Right lobe of liver (tissue), 6 donors: ENCODE measurements at regions not wholly inside any gene's neighbourhood (a gene's known extent, or its start where the extent isn't known, plus 50 kb on each side); places are given as distances from the start of the nearest gene placed in this dataset.

Experiments
- ATAC-seq, 4 donors: fragments of 200-7000 bp; cut with Tn5 transposase; one replicate each; pipeline ENCODE4 v1.9.1; 2020; ENCODE audit warnings: mild to moderate bottlenecking in 4 of 4, moderate library complexity in 4 of 4
- DNase-seq, 3 donors: peaks; one replicate each; pipeline ENCODE4 v3.0.0-alpha.2; 2020
- H3K27ac ChIP-seq, 3 donors: fragments of 200-600 bp; one replicate each; pipeline ENCODE4 v1.8.0; 2022
- H3K27me3 ChIP-seq, 2 donors: fragments of 200-600 bp; one replicate each; pipeline ENCODE4 v1.8.0; 2022
- H3K36me3 ChIP-seq, 4 donors: fragments of 200-600 bp; sonication (generic) in 1 of 4; one replicate each; pipeline versions ENCODE4 v1.5.1 to v1.8.0; 2017 to 2022; ENCODE audit warnings: control low read depth in 1 of 4
- H3K4me1 ChIP-seq, 4 donors: fragments of 200-600 bp; sonication (generic) in 1 of 4; one replicate each; pipeline versions ENCODE4 v1.5.1 to v1.8.0; 2017 to 2022; ENCODE audit warnings: control low read depth in 1 of 4
- H3K4me3 ChIP-seq, 3 donors: fragments of 200-600 bp; one replicate each; pipeline ENCODE4 v1.8.0; 2022
- H3K9me3 ChIP-seq, 4 donors: fragments of 200-600 bp; sonication (generic) in 1 of 4; one replicate each; pipeline versions ENCODE4 v1.5.1 to v1.8.0; 2017 to 2022; ENCODE audit warnings: control low read depth in 1 of 4
- CTCF ChIP-seq, 4 donors: fragments of 200-600 bp in 3 of 4; fragments of 450-650 bp in 1 of 4; IDR thresholded peaks; one replicate each; pipeline versions ENCODE4 v1.5.1 to v1.8.0; 2016 to 2022; ENCODE audit warnings: antibody characterized with exemption in 4 of 4, mild to moderate bottlenecking in 2 of 4
- POLR2A ChIP-seq: fragments of 450-650 bp; IDR thresholded peaks from one replicate; pipeline ENCODE4 v1.6.1; 2017; ENCODE audit warnings: antibody characterized with exemption, mild to moderate bottlenecking
- WGBS: methylation state at CpG from one replicate; pipeline ENCODE4 v1.1.6; 2018; ENCODE audit warnings: low coverage, low lambda C conversion rate; ENCODE audit not compliant: insufficient coverage; ENCODE audit errors: missing lambda C conversion rate; 5-methylcytosine and 5-hydroxymethylcytosine counted together
- intact Hi-C, 2 donors: fragments of 100-400 bp; cut with DNase I; formaldehyde crosslinking; loops; one replicate each; pipeline versions ENCODE4 v1.11.2 to v1.14.1; 2022
- donor health status: DM: no; HTN: yes; CAD: no.
- donor health status: DM: no; HTN: no; CAD: no.
- donor health status: DM: no; HTN: no; CAD: no.
- donor health status: DM: no; HTN: yes; CAD: no.
- donor health status: DM: no; HTN: yes; CAD: no.

- TF ChIP-seq POLR2A (no peak), CTCF (IDR thresholded peaks at IDR 0.05) (no peak)
- 74% methylated on average over 4 of the region's 6 CpGs for WGBS
- no peaks in the 10 kb centered on the region for H3K36me3 ChIP-seq
- ATAC-seq (no peak), DNase-seq (no peak)
- H3K27ac ChIP-seq: no peak overlapping the region
- intact Hi-C loops: no loop called here
- no peak overlapping the region for H3K4me3 ChIP-seq
- no peaks in the 10 kb centered on the region for H3K27me3 ChIP-seq
- H3K9me3 ChIP-seq: no peaks in the 10 kb centered on the region
- no peaks in the 10 kb centered on the region for H3K4me1 ChIP-seq
These were observed 687.2 kb downstream of the MATN1 start for GRCh38 chr1:30036229-30036547.

GRCh38 chr1:30035522-30036228 is 687.7 kb downstream of the MATN1 start:
- no peaks in the 10 kb centered on the region for H3K9me3 ChIP-seq
- no peak overlapping the region for H3K4me3 ChIP-seq
- TF ChIP-seq POLR2A: no peak
- TF ChIP-seq CTCF (IDR thresholded peaks at IDR 0.05): no peak
- DNase-seq (no peak), ATAC-seq (no peak)
- intact Hi-C loops: no loop called here
- H3K27me3 ChIP-seq: no peaks in the 10 kb centered on the region
- 51% methylated on average over 5 of the region's 8 CpGs for WGBS
- H3K36me3 ChIP-seq: no peaks in the 10 kb centered on the region
- no peak overlapping the region for H3K27ac ChIP-seq
- H3K4me1 ChIP-seq: no peaks in the 10 kb centered on the region

GRCh38 chr1:30034627-30035521 is 688.5 kb downstream of the MATN1 start:
- Histone ChIP-seq H3K9me3 (no peaks in the 10 kb centered on the region), H3K4me3 (no peak overlapping the region), H3K27ac (no peak overlapping the region), H3K36me3 (no peaks in the 10 kb centered on the region), H3K27me3 (no peaks in the 10 kb centered on the region), H3K4me1 (no peaks in the 10 kb centered on the region)
- WGBS: 38% methylated on average over 9 of the region's 24 CpGs
- intact Hi-C loops: no loop called here
- TF ChIP-seq CTCF (IDR thresholded peaks at IDR 0.05) (no peak), POLR2A (no peak)
- ATAC-seq (peak in 1 of 4 donors; percentile 23), DNase-seq (no peak)

- Histone ChIP-seq H3K27ac (no peak overlapping the region), H3K4me3 (no peak overlapping the region), H3K27me3 (no peaks in the 10 kb centered on the region), H3K36me3 (no peaks in the 10 kb centered on the region), H3K9me3 (no peaks in the 10 kb centered on the region), H3K4me1 (no peaks in the 10 kb centered on the region)
- ATAC-seq: no peak
- TF ChIP-seq CTCF (IDR thresholded peaks at IDR 0.05): no peak
- TF ChIP-seq POLR2A: no peak
- no peak for DNase-seq
- WGBS: 58% methylated on average over 8 of the region's 11 CpGs
- intact Hi-C loops: no loop called here
These were observed 689.2 kb downstream of the MATN1 start for GRCh38 chr1:30034105-30034626.
